ENCODE measurements at regions not wholly inside any gene's neighbourhood (a gene's known extent, or its start where the extent isn't known, plus 50 kb on each side); places are given as distances from the start of the nearest gene placed in this dataset.
"Not testable (repeated sequence)": the region's sequence is repeated elsewhere in the genome, so short reads cannot be mapped to it uniquely, and the experiment has no call there.

GRCh38 chr3:5480190-5480589, 292.7 kb downstream of the EDEM1 start:
- no peak for DNase-seq

GRCh38 chr3:5485427-5485826, 297.9 kb downstream of the EDEM1 start:
- no peak for DNase-seq

GRCh38 chr3:5488771-5489170, 301.3 kb downstream of the EDEM1 start:
- no peak for DNase-seq

- no peak for DNase-seq
Measured at GRCh38 chr3:5489536-5489935, 302.0 kb downstream of the EDEM1 start.

- no peak for DNase-seq
Measured at GRCh38 chr3:5494905-5495519, 307.5 kb downstream of the EDEM1 start.

GRCh38 chr3:5497497-5497896, 310.0 kb downstream of the EDEM1 start:
- DNase-seq: no peak

- DNase-seq: no peak
Measured at GRCh38 chr3:5498981-5499380, 311.5 kb downstream of the EDEM1 start.

- DNase-seq: no peak
Measured at GRCh38 chr3:5499404-5499803, 311.9 kb downstream of the EDEM1 start.

- DNase-seq: no peak
Measured at GRCh38 chr3:5503136-5503535, 315.6 kb downstream of the EDEM1 start.

- DNase-seq: no peak
Measured at GRCh38 chr3:5504135-5504534, 316.6 kb downstream of the EDEM1 start.

GRCh38 chr3:5505163-5505562, 317.7 kb downstream of the EDEM1 start:
- no peak for DNase-seq

GRCh38 chr3:5505997-5506396, 318.5 kb downstream of the EDEM1 start:
- DNase-seq: no peak

- not testable (repeated sequence) for DNase-seq
Measured at GRCh38 chr3:5508860-5509259, 321.4 kb downstream of the EDEM1 start.

GRCh38 chr3:5510300-5510699, 322.8 kb downstream of the EDEM1 start:
- no peak for DNase-seq

- DNase-seq: no peak
Measured at GRCh38 chr3:5517921-5518320, 330.4 kb downstream of the EDEM1 start.

- DNase-seq: no peak
Measured at GRCh38 chr3:5520237-5520636, 332.7 kb downstream of the EDEM1 start.

- no peak for DNase-seq
Measured at GRCh38 chr3:5523125-5523524, 335.6 kb downstream of the EDEM1 start.

GRCh38 chr3:5531039-5531438, 343.5 kb downstream of the EDEM1 start:
- DNase-seq: no peak

GRCh38 chr3:5531741-5532290, 344.3 kb downstream of the EDEM1 start:
- no peak for DNase-seq

GRCh38 chr3:5540532-5540931, 353.0 kb downstream of the EDEM1 start:
- no peak for DNase-seq

GRCh38 chr3:5542472-5542871, 355.0 kb downstream of the EDEM1 start:
- DNase-seq: no peak

GRCh38 chr3:5543047-5543446, 355.5 kb downstream of the EDEM1 start:
- DNase-seq: no peak

GRCh38 chr3:5545719-5546118, 358.2 kb downstream of the EDEM1 start:
- no peak for DNase-seq

- DNase-seq: no peak
Measured at GRCh38 chr3:5553203-5553602, 365.7 kb downstream of the EDEM1 start.

- no peak for DNase-seq
Measured at GRCh38 chr3:5554245-5554747, 366.8 kb downstream of the EDEM1 start.
